HG02759 (cell line): ENCODE measurements at regions not wholly inside any gene's neighbourhood (a gene's known extent, or its start where the extent isn't known, plus 50 kb on each side); places are given as distances from the start of the nearest gene placed in this dataset.
"Not testable (repeated sequence)": the region's sequence is repeated elsewhere in the genome, so short reads cannot be mapped to it uniquely, and the experiment has no call there.

Source experiments
- ATAC-seq: cut with Tn5 transposase; IDR thresholded peaks from one replicate; pipeline ENCODE4 v1.9.1; 2021; ENCODE audit warnings: mild to moderate bottlenecking, moderate library complexity; ENCODE audit not compliant: unreplicated experiment

DNA sequence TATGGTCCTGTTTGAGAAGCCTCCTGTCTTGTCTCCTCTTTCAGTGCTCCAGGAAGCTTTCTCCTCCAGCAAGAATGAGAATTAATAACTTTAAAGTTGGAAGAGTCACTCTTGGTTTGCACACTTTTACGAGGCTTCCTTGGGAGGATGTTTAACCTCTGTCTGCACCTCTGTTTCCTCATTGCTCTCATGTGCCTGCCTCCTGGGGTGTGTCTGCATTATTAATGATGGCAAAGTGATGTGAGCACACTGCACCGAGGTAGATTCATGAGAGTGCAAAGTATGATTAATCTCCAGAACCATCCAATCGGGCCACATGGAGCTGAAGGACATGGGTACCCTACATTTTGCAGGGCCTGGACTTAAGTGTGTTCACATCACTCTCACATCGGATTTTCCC lies 73.5 kb upstream of the TENM4 start:
- ATAC-seq: no peak

- ATAC-seq: no peak
These were observed 72.1 kb upstream of the TENM4 start for GRCh38 chr11:79512706-79513469.

DNA sequence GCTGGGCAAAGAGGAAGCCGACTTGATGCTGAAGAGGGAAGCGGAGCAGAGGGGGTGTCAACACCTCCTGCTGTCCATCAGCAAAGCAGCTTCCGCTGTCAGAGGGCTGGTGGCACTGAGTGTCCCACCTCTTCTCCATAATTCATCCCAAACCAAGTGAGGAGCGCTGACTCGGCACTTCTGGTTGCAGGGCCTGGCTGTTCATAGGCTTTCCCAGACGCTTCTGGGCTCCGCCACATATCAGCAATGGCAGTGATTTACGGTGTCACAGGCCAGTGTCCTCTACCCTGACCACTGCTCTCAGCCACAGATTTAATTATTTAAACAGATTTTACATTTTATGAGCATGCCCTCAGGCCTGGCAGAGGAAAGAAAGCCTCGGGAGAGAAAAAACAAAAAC lies 70.1 kb upstream of the TENM4 start:
- no peak for ATAC-seq

- ATAC-seq: no peak
These were observed 67.6 kb upstream of the TENM4 start for GRCh38 chr11:79508461-79508860.

DNA sequence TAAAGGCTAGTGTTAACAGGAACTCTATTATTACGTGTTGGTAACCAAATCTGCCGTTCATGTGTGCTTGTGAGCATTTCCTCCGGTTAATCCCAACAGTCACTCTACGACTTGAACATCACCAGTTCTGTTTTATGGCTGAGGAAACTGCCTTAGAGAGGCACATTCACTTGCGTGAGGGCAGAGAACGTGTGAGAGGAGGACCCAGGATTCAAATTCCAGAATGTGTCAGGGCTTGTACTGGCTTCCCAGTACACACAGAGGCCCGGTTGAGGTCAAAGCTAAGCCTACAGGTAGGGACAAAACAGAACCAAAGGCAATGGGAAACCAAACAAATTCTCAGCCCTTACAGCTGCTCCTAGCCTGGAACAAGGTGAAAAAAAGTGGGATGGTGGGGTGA lies 66.9 kb upstream of the TENM4 start:
- no peak for ATAC-seq

DNA sequence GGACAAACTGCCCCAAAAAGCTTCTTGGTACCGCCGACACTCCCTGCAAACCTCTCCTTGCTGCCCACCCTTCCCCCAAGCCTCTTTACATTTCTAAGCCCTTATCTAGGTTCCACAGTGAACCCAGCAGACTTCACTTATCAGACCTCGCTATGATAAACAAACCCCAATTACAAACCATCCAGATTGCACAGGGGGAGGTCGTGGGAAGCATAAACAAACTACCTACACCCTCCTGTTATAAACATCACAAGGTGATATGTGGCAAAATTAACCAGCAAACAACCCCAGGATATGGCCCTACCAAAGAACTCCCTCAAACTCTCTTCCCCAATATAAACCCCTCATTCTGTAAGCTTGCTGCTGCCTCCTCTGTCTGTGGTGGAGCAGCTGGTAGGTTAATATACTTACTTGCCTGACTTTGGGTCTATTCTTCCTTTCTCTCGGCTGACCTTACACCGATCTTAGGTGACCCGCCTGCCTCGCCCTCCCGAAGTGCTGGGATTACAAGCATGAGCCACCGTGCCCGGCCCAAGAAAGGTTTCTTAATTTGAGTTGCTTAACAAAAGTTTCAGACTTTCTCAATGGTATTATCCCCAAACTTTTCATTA lies 66.0 kb upstream of the TENM4 start:
- ATAC-seq: no peak

- ATAC-seq: no peak
These were observed 65.3 kb upstream of the TENM4 start for GRCh38 chr11:79506124-79506523.

- no peak for ATAC-seq
These were observed 62.2 kb upstream of the TENM4 start for GRCh38 chr11:79503028-79503427.

GRCh38 chr11:79501707-79502106 lies 60.9 kb upstream of the TENM4 start:
- no peak for ATAC-seq

DNA sequence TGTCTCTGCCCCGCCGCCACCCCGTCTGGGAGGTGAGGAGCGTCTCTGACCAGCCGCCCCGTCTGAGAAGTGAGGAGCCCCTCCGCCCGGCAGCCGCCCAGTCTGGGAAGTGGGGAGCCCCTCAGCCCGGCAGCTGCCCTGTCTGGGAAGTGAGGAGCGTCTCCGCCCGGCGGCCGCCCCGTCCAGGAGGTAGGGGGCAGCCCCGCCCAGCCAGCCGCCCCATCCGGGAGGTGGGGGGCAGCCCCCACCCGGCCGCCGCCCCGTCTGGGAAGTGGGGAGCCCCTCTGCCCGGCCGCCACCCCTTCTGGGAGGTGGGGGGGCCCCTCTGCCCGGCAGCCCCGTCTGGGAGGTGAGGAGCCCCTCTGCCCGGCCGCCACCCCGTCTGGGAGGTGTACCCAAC lies 59.1 kb upstream of the TENM4 start:
- ATAC-seq: not testable (repeated sequence)

GRCh38 chr11:79498667-79499066 lies 57.8 kb upstream of the TENM4 start:
- no peak for ATAC-seq

- peak; percentile 90 for ATAC-seq
These were observed 52.8 kb upstream of the TENM4 start for GRCh38 chr11:79493555-79494171.

DNA sequence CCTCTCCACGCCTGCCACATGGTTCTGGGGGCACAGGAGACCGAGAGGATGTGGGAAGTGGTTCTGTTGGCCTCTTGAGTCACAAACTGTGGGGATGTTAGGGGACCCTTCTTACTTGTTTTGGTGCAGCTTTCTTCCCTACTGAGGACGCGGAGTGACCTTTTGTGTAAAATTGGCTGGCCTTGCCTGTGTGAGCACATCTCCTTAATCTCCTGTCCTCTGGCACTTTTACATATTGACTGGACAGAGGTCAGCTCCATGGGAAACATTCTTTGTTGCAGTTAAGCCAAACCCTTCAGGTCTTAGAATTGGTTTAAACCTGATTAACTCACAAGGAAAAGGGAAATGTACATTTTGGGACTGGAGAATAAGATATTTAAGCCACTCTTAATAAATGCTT lies 51.2 kb upstream of the TENM4 start:
- ATAC-seq: no peak
